ENCODE measurements at regions not wholly inside any gene's neighbourhood (a gene's known extent, or its start where the extent isn't known, plus 50 kb on each side); places are given as distances from the start of the nearest gene placed in this dataset.

- no peak for DNase-seq (ENCODE audit: low spot score)
- no peak overlapping the region for H3K27ac ChIP-seq (ENCODE audit: low read depth in 1 of 2, low read length in 2 of 2)
- no peaks in the 10 kb centered on the region for H3K9me3 ChIP-seq (ENCODE audit: control insufficient read depth in 4 of 4, low read length in 3 of 4)
- H3K4me1 ChIP-seq (ENCODE audit: control insufficient read depth in 4 of 4, insufficient read depth in 4 of 4, low read length in 3 of 4) = no peaks in the 10 kb centered on the region
- no peak overlapping the region for H3K9ac ChIP-seq (ENCODE audit: low read depth in 1 of 2, low read length in 2 of 2)
- H3K27me3 ChIP-seq (ENCODE audit: control insufficient read depth in 4 of 4, insufficient read depth in 4 of 4, low read length in 3 of 4) = no peaks in the 10 kb centered on the region
- 84% methylated on average over 3 of the region's 3 CpGs for WGBS
- no peak overlapping the region for H3K4me3 ChIP-seq (ENCODE audit: low read depth in 1 of 3, low read length in 3 of 3)
- H3K36me3 ChIP-seq (ENCODE audit: control insufficient read depth in 4 of 4, insufficient read depth in 3 of 4, low read depth in 1 of 4, low read length in 3 of 4) = no peaks in the 10 kb centered on the region
- TF ChIP-seq RXRA (IDR thresholded peaks at IDR 0.05) (no peak), NR2F2 (IDR thresholded peaks at IDR 0.05) (no peak), HNF4G (IDR thresholded peaks at IDR 0.05) (no peak), REST (IDR thresholded peaks at IDR 0.05) (no peak), YY1 (IDR thresholded peaks at IDR 0.05) (no peak), FOXA1 (IDR thresholded peaks at IDR 0.05) (no peak), ZBTB33 (IDR thresholded peaks at IDR 0.05) (no peak), GABPA (IDR thresholded peaks at IDR 0.05 in 1 of 2, conservative IDR thresholded peaks at IDR 0.05 in 1 of 2) (no peak), TAF1 (conservative IDR thresholded peaks at IDR 0.05) (no peak), EGR1 (IDR thresholded peaks at IDR 0.05; ENCODE audit: low read depth in 2 of 2) (no peak), ATF3 (IDR thresholded peaks at IDR 0.05) (no peak), JUND (IDR thresholded peaks at IDR 0.05) (no peak), RAD21 (IDR thresholded peaks at IDR 0.05) (no peak), SP1 (IDR thresholded peaks at IDR 0.05) (no peak), FOXA2 (IDR thresholded peaks at IDR 0.05) (no peak), CTCF (IDR thresholded peaks at IDR 0.05; ENCODE audit: low read depth, low read length, missing input control) (no peak), MAX (IDR thresholded peaks at IDR 0.05) (no peak)
Observed at GRCh38 chr3:106056931-106057330, 188.1 kb upstream of the CBLB start.

- H3K36me3 ChIP-seq (ENCODE audit: control insufficient read depth in 4 of 4, insufficient read depth in 3 of 4, low read depth in 1 of 4, low read length in 3 of 4) = no peaks in the 10 kb centered on the region
- H3K4me3 ChIP-seq (ENCODE audit: low read depth in 1 of 3, low read length in 3 of 3) = no peak overlapping the region
- H3K9ac ChIP-seq (ENCODE audit: low read depth in 1 of 2, low read length in 2 of 2) = no peak overlapping the region
- no peaks in the 10 kb centered on the region for H3K4me1 ChIP-seq (ENCODE audit: control insufficient read depth in 4 of 4, insufficient read depth in 4 of 4, low read length in 3 of 4)
- H3K9me3 ChIP-seq (ENCODE audit: control insufficient read depth in 4 of 4, low read length in 3 of 4) = no peaks in the 10 kb centered on the region
- H3K27me3 ChIP-seq (ENCODE audit: control insufficient read depth in 4 of 4, insufficient read depth in 4 of 4, low read length in 3 of 4) = no peaks in the 10 kb centered on the region
- 77% methylated on average over 2 of the region's 2 CpGs for WGBS
- DNase-seq (ENCODE audit: low spot score) = no peak
- H3K27ac ChIP-seq (ENCODE audit: low read depth in 1 of 2, low read length in 2 of 2) = no peak overlapping the region
- TF ChIP-seq GABPA (IDR thresholded peaks at IDR 0.05 in 1 of 2, conservative IDR thresholded peaks at IDR 0.05 in 1 of 2) (no peak), MAX (IDR thresholded peaks at IDR 0.05) (no peak), HNF4G (IDR thresholded peaks at IDR 0.05) (no peak), NR2F2 (IDR thresholded peaks at IDR 0.05) (no peak), EGR1 (IDR thresholded peaks at IDR 0.05; ENCODE audit: low read depth in 2 of 2) (no peak), FOXA2 (IDR thresholded peaks at IDR 0.05) (no peak), CTCF (IDR thresholded peaks at IDR 0.05; ENCODE audit: low read depth, low read length, missing input control) (no peak), REST (IDR thresholded peaks at IDR 0.05) (no peak), ATF3 (IDR thresholded peaks at IDR 0.05) (no peak), RXRA (IDR thresholded peaks at IDR 0.05) (no peak), JUND (IDR thresholded peaks at IDR 0.05) (no peak), TAF1 (conservative IDR thresholded peaks at IDR 0.05) (no peak)
Observed at GRCh38 chr3:106058475-106058874, 189.7 kb upstream of the CBLB start.

Data from liver (tissue), 8 donors.